ENCODE measurements at regions not wholly inside any gene's neighbourhood (a gene's known extent, or its start where the extent isn't known, plus 50 kb on each side); places are given as distances from the start of the nearest gene placed in this dataset.

DNA sequence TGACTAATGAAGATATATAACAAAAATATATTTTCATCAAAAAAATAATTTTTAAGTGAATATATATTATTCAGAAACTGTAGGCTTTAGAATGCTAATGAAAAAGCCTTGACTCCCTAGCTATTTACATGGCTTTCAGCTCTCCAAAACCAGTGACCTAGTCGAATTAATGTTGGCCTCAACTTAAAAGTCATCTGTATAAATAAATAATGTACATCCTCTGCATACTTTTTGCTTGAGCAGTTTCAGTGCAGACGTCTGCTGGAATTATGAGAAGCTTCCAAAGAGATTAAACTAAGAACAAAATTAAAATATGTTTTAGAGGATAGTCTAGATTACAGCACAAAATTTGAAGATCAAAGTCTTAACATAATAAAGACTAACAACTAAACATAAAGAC, 520.4 kb upstream of the ALCAM start:
- no peak for DNase-seq

DNA sequence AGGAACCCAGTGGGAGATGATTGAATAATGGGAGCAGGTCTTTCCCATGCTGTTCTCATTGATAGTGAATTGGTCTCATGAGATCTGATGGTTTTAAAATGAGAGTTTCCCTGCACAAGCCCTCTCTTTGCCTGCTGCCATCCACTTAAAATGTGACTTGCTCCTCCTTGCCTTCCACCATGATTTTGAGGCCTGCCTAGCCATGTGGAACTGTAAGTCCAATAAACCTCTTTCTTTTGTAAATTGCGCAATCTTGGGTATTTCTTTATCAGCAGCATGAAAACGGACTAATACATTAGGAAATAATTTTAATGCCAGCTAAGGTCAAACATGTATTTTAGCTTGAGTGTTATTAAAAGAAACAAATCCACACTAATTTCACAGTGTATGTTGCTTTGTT, 517.6 kb upstream of the ALCAM start:
- DNase-seq = no peak

DNA sequence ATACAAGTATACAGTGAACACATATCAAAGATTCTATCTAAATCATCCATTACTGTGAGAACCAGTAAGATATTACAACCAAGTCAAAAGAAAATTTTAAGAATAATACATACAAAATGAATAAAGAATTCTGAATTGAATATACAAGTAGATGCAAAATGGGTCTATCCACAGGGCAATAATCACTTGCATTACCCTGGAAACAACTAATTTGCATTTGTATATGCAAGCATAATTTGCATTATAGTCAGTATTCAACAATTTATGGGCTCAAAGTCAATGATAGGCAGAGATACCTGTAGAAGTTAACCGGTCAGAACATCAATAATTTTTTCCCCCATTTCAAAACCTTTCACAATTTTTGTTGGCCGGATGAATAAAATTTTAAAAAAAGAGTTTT, 512.2 kb upstream of the ALCAM start:
- DNase-seq = no peak

DNA sequence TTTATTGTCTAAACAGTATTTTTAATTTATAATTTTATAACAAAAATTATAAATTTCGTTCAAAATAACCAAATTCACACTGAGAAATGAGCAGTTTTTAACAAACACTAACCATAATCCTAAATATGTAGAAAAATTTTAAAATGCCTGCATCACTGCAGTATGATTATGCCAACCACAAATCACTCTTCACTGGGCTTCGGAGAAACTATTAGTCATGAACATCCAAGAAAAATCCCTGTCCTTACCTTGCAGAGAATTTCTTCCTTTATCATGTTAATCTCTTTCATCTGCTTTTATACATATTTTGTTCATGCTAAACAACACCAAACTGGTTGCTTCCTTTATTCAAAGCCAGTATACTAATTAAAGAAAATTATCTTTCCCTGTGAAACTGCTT, 511.0 kb upstream of the ALCAM start:
- DNase-seq = no peak

DNA sequence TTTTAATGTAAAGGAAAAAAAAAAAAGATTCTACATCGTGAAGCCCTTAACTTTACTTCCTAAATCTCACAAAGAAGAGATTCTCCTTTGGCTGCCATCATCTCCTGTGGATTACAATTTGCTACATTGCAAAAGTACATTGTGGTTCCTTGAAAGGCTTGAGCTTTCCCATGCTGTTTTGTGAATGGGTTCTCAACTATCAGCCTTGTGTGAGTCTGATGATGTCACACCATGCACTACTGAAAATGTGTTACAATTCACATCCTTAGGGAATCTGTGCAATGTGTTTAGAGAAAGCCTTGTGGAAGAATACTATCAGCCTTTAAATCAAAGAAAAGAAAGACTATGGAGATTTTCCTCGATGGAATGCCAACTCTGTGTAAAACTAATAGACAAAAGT, 510.0 kb upstream of the ALCAM start:
- DNase-seq = no peak

DNA sequence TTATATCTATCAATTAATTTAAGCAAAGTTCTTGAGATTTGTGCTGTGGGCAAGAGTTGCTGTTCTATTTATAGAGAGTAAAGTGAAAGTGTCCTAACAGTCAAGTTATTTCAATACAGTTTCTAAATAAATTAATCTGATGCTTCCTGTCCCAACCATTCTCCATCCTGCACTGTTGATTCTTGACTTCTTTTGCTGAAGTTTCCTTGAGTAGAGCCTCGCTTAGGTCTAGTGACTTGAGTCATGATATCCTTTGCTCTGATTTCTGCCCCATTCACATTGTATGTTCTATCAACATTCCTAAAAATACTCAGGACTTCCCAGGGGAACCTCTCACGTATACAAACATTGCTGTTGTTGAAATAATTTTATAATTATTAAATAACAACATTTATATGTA, 498.4 kb upstream of the ALCAM start:
- DNase-seq = no peak

DNA sequence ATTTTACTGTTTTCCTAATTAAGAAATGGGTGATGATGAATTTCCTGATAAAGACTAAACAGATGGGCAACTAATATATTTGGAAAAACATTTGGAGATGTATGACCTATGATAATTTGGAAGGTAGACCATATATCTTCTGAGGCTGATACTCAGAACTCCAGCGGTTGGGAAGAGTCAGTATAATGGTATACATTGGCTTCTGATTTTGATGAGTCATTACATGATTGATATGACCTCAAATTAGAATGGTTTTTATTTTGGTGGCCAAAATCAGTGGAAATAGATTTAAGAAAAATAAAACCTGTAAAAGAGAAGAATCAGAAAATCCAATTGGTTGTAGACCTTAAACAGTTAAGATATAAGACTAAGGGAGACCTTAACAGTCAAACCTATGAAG, 496.4 kb upstream of the ALCAM start:
- no peak for DNase-seq

DNA sequence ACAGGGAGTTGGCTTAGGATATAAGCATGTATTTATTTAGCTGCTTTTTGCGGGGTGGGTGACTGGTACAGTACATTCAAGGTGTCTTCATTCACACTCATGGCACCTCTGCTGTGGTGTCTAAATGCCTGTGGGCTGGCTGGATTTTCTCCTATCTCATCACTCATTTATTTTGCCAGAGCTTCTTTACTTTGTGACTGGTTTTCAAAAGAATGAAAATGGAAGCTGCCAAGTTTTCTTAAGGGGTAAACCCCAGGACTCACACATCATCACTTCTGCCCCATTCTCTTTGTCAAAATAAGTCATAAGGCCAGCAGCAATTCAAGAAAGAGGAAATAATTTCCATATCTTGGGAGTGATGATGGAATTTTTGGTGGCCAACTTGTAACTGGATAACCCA, 493.4 kb upstream of the ALCAM start:
- DNase-seq = no peak

DNA sequence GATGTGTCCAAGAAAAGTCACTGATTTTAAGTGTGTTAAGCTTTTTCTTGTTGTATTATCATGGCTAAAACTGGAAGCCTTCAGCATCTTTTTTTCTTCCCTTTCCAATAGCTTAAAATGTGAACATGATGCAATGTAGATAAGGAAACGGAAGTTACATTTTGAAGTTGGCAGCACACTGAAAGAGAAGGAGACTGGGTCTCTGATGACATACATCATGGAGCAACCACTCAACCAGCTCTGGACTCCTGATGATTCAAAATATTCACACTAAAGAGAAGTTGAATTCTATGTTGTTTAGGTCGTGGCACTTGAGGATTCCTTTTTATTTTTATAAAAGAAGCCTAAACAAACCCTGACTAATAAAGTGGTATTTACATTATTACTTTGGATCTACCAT, 488.3 kb upstream of the ALCAM start:
- DNase-seq = no peak

DNA sequence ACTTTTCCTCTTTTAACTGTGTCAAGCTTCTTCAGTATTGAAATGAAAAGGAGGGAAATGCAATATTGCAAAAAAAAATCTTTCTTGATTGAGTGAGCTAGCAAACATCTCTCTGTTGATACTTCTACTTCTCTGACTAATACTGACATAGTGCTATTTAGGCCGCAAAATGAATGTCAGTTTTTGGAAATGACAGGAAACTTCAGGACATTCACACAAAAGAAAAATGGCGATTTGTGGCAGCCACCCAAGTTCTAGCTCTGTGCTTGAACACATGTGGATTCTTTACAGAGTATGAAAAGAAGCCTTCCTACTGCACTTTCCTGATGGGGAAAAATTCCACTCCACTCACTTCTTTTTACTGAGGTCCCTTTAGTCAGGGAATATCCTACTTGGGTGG, 486.8 kb upstream of the ALCAM start:
- no peak for DNase-seq

DNA sequence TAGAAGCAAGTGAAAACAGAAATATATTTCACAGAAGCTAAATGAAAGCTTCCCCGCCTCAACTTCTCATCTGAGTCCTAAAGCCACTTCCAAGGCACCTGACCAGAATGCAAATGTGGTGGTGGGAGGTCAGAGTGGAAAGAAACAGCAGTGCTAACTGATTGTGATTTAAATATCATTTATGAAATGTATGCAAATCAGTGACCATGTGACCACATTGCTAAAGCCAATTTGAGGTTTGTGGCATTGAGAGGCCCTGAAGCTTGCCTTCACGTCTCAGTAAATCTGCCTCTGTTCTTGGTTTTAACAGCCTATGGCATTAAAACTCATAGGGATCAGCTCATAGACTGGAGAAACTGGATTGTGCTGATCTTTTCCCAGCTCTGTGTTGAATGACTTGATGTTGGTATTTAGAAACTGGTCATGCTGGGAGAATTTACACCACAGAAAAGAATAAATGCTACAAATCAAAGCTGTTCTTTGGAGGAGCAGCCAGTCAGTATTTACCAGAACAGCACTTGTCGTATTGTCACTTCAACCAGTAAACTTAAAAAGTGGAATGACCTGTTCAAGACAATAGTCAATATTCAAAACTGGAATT, 481.4 kb upstream of the ALCAM start:
- no peak for DNase-seq

DNA sequence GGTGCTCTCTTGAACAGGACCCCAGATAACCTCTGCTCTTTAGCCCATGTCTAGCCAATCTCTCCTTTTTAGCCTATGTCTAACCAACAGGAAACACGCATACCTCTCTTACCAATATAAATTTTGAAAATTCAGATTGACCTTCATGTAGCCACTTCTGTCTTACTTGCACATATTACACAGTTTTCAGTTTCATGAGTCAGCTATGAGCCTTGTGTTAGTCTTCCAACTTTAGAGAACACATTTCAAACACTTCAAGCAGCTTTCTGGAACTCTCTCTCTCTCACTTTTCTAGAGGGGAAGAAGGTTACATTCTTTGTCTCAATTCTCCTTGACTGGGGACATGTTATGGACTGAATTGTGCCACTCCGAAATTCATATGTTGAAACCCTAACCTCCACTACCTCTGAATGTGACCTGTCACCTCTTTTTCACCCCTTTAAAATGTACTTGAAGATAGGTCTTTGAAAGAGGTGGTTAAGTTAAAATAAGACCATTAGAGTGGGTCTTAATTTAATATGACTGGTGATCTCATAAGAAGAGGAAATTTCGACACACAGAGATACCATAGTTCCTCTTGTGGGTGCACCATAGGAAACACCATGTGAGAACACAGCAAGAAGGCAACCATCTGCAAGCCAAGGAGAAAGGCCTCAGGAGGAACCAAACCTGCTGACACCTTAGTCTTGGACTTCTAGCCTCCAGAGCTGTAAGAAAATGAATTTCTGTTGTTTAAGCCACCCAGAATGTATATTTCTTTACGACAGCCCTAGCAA, 480.3 kb upstream of the ALCAM start:
- no peak for DNase-seq

DNA sequence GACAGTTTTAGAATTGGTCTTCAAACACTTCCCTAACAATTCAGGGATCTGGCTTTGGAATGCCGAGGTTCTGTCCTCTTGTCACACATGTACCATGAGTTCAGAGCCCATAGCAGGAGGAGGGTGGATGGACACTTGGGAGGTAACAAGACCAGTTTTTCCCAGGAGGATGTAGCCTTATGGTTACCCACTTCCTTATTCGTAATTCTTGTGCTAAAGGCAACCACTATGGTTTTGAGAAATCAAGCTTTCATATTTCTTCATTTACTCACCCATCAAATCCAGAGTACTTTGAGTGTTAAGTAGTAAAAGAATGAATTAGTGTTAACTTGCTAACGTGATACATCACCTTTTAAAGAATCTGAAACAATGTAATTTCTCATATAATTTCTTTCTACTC, 479.6 kb upstream of the ALCAM start:
- DNase-seq = no peak

DNA sequence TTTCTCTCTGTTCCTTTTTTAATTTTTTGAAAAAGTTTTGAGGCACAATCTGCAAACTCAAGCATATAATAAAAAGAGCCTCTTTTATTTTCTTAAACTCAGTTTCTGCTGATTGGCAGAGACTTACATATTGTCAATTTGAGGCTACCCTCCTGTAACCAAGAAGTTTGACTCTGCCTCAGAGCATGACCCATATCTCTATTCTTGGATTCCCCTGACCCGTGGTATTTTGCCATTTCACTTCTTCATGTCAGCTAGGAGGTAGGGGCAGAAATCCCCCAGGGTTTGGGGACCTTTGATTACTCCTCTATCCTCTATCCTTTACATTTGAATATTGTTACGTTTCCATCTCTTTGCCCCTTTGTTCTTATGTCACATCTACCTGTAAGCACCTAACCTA, 479.1 kb upstream of the ALCAM start:
- DNase-seq = no peak

DNA sequence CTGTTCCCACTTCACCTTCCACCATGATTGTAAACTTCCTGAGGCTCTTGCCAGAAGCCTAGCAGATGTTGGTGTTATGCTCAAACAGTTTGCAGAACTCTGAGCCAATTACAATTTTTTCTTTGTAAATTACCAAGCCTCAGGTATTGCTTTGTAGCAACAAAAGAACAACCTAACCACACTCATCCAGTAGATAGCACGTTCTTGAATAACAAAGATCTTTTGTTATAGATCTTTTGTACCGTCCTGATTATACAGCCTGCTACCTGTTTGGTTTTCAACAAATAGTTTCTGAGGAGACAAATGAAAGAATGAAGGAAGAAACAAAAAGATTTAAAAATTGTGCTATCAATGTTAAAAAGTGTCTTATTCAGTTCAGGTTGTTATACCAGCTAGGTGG, 474.7 kb upstream of the ALCAM start:
- no peak for DNase-seq

DNA sequence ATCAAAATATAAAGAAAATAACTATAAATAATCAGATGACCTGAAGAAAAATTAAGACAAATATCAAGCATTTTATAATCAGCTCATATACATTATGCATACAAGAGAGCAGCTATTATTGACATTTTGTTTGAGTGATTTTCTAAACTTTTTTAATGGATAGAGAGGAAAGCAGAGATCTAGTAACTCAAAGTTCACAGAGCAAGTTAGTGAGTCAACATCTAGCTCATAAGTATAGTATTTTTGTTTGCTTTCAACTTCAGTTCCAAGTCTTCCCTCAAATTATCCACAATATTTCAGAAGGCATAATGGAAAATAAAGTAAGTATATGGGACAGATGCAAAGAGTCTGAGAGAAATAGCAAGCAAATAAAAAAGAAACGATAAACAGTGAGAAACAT, 470.1 kb upstream of the ALCAM start:
- DNase-seq = no peak

DNA sequence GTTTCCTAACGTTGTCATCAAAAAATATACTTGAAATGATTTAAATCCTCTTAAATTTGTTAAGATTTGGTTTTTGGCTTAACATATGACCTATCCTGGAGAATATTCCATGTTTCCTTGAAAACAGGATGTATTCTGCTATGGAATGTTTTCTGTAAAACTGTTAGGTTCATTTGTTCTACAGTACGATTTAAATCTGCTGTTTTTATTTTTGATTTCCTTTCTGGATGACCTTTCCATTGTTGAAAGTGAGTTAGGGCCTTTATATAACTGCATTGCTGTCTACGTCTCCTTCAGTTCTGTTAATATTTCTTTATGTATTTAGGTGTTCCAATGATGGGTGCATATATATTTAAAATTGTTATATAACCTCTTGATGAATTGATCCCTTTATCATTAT, 465.3 kb upstream of the ALCAM start:
- no peak for DNase-seq

DNA sequence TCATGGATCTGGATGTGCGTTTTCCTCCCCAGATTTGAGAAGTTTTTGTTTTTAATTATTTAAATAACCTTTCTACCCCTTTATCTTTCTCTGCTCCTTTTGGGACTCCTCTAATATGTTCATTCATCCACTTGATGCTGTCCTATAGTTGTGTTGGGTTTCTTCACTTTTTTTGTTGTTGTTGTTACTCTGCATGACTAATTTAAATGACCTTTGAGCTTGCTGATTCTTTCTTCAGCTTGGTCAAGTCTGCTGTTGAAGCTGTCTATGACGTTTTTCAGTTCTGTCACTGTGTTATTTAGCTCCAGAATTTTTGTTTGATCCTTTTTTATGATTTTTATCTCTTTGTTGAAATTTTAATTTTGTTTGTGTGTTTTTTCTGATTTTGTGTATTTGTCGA, 463.6 kb upstream of the ALCAM start:
- no peak for DNase-seq

DNA sequence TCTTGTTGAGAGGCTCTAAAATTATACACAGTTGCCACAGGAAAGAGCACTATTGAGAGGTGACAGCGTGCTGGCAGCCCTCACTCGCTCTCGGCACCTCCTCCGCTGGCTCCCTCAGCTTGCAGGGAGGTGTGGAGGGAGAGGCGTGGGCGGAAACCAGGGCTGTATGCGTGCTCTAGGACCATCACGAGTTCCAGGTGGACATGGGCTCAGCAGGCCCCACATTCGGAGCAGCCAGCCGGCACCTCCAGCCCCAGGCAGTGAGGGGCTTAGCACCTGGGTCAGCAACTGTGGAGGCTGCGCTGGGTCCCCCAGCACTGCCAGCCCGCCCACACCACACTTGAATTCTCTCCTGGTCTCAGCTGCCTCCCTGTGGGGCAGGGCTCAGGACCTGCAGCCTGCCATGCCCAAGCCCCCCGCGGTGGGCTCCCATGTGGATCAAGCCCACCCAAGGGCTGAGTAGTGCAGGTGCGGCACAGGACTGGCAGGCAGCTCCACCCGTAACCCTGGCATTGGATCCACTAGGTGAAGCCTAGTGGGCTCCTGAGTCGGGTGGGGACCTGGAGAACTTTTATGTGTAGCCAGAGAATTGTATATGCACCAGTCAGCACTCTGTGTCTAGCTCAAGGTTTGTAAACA, 460.6 kb upstream of the ALCAM start:
- DNase-seq = no peak

DNA sequence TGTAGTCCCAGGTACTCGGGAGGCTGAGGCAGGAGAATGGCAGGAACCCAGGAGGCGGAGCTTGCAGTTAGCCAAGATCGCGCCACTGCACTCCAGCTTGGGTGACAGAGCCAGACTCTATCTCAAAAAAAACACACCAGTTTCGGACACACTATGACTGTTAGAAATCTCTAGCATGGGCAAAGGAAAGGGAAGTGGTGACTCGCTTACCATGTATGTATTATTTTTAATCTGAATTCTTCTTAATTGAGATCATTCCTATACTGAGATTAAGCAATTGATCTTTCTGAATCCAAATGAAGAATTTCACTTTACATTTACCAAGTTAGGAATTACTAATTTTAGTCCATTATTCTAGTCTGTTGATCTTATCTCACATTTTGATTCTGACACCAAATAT, 459.2 kb upstream of the ALCAM start:
- DNase-seq = no peak

DNA sequence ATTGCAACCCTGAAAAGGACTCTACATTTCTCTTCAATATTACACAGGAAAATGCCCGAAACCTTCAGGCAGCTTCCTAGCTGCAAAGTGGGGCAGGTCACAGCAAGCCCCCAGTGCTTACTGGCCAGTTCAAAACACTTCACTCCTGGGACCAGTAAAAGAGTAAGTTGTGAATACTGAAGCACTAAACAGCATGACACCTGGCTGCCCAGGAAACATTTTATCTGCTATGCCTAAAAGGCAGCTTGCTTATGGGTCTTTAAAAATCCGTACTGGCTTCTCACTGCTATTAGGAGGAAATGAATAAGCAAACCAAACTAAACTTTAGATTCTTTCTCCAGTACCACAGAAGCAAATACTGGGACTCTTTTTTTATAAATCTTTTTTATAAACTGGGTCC, 457.9 kb upstream of the ALCAM start:
- DNase-seq = no peak

DNA sequence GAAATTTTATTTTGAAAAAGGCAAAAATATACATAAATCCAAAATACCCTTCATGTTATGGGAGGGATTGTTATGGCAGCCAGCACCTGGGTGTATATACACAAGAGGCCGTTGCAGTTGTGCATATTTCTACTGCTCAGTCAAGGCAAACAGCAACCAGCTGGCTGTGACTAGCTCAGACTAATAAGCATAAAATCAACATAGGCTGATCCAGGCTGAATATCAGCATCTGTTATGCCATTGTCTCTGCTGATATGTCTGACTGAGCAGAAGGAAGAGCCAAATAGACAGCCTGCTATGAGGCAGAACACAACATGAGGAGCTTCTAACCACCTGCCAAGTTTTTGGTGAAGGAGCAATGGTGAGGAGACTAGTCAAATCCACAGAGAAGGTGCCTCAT, 457.5 kb upstream of the ALCAM start:
- DNase-seq = peak; percentile 23

DNA sequence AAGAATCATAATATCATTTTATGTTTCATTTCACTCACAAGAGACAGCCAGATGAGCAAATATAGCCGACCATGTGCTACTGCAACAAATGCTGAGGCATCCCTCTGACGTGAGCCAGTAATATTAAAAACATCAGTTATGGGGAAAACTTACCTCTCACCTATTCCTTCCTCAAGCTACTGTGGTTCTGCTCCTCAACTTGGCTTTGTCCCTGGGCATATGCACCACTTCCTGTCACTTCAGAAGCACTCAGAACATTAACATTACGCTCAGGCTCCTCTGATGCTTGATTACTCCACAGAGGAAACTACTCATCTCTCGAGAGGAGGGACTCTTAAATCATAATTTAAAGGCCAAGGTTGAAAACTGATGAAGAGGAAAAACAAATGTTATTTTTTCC, 457.0 kb upstream of the ALCAM start:
- DNase-seq = no peak

DNA sequence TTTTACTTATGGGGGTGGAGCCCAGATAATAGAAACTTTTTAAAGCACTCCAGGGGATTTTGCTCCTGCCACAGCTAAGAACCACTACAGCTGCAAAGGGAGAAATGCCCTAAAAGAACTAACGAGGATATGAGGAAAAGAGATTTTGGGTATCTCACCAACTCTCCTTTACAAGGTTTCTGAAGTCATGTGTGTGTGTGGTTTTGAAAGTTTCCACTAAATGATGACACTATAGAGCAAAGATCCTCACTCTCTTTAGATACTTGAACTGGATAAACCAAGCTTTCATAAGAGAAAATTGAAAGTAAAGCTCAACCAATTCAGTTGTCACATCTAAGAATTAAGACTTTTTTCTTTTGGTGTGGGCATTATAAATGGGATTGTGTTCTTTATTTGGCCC, 455.3 kb upstream of the ALCAM start:
- no peak for DNase-seq
